GM18519 (cell line): ENCODE measurements at regions not wholly inside any gene's neighbourhood (a gene's known extent, or its start where the extent isn't known, plus 50 kb on each side); places are given as distances from the start of the nearest gene placed in this dataset.
"Not testable (repeated sequence)": the region's sequence is repeated elsewhere in the genome, so short reads cannot be mapped to it uniquely, and the experiment has no call there.

Experiments
- ATAC-seq: cut with Tn5 transposase; IDR thresholded peaks from one replicate; pipeline ENCODE4 v1.9.1; 2021; ENCODE audit warnings: mild to moderate bottlenecking, moderate library complexity; ENCODE audit not compliant: unreplicated experiment, low FRiP score

- no peak for ATAC-seq
These were observed 184.6 kb upstream of the AGTR1 start for GRCh38 chr3:148513096-148513543.

DNA sequence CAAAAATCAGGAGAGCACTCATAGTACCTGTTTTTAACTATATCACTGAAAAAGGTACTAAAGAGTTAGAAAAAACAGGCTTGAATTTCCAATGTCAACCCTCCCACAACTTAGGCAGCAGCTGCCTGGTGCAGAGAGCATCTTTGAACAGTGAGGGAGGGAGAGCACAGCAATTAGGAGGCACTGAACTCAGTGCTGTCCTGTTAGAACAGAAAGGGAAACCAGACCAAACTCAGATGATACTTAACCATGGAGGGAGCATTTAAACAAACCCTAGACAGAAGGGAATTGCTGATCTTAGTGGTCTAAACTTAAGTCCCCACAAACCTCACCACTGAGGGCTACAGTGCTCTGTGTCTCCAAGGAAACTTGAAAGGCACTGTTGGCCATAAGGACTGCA, 179.2 kb upstream of the AGTR1 start:
- no peak for ATAC-seq

DNA sequence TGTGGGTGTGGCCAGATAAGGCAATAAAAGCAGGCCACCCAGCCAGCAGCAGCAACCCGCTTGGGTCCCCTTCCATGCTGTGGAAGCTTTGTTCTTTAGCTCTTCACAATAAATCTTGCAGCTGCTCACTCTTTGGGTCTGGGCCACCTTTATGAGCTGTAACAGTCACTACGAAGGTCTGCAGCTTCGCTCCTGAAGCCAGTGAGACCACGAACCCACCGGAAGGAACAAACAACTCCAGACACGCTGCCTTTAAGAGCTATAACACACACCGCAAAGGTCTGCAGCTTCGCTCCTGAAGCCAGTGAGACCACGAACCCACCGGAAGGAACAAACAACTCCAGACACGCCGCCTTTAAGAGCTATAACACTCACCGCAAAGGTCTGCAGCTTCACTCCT, 172.1 kb upstream of the AGTR1 start:
- ATAC-seq: not testable (repeated sequence)

DNA sequence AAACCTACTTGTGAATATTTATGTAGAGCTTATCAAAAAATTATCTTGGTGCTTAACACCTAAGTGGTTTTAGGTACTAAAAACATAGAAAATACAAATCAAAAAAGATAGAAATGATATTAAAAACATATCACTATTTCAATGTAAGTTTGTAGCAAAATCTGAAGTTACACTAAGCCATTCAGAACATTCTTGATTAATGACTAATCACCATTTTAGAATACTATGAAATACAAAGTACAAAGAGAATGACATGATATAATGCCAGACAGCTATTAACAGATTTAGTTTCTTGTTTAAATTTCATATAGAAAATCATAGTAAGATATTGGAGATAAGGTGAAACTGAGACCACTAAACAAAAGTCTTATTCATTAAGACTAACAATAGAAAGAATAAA, 169.7 kb upstream of the AGTR1 start:
- ATAC-seq: no peak

GRCh38 chr3:148531836-148532235, 165.9 kb upstream of the AGTR1 start:
- no peak for ATAC-seq

GRCh38 chr3:148532326-148532725, 165.4 kb upstream of the AGTR1 start:
- no peak for ATAC-seq

- no peak for ATAC-seq
These were observed 164.9 kb upstream of the AGTR1 start for GRCh38 chr3:148532774-148533173.

DNA sequence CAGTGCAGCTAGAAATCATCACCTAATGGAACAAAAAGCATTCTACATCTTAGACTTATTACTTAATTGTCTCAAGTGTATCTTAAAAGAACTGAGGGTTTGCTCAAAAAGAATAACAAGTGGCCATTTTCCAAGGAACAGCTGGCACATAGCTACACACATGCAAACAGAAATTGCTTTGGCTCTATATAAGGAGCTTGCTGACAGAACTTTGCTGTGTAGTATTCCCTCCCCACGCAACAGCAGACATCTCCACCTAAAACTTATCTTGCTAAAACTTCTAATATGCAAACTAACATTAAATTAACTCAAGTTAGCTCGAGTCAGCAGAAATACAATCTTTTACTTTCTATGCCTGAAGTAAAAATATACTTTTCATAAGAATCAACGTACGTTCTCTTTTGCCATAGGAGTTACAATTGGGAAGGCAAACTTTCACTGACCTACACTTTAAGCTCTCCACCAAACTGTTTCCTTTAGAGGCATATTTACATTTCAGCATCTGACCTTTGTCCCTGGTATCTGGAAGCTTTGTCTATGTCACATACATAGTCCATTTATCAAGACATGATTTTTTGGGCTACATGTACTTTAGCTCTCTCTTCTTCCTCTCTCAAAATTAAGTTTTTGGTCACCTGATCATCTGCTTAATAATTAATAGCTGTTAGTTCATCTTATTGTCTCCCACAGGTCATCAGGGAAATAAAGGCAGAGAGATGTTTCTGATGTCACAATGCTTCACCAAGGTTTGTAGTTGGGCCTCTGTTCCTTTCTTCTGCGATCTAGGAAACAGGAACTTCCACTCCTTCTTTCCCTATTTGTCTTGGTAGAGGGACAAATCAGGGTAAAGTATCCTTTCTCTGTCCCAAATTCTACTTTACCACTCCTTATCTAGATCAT, 163.4 kb upstream of the AGTR1 start:
- ATAC-seq: no peak

DNA sequence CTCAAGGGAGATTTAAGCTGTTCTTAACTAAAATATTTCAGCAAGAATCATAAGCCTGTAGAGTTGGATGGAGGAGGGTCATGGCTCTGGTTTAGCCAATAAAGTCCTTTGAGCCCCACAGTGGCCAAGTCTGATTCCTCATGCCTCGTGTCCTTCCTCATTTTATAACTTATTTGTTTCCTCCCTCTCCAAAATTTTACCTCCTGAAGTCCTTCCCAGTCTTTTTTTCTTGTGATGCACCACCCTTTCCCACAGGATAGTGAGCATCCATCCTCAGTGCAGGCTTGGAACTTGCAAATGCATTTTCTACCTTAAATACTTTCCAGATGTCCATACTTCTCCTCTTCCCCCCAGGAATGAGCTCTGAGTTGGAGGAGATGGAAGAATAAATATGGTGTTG, 162.7 kb upstream of the AGTR1 start:
- ATAC-seq: no peak

DNA sequence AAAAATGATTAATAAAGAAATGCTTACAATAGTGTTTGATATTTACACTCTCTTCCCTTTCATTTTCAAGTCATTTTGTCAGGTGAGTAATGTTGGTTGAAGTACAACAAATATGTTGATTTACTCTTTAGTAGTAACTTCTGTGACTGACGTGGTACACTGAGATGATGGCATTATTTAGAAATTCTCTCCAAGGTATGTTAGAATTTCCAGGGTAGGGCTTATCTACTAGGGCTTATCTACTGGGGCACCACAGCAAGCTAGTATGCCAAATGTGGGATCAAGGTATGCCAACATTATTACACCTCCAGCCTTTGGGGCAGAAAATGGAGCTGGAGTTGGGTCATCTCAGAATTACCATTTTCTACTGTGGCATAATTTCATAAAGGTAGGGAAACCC, 157.4 kb upstream of the AGTR1 start:
- ATAC-seq: no peak

GRCh38 chr3:148540851-148541250, 156.9 kb upstream of the AGTR1 start:
- no peak for ATAC-seq

GRCh38 chr3:148546959-148547358, 150.7 kb upstream of the AGTR1 start:
- no peak for ATAC-seq

DNA sequence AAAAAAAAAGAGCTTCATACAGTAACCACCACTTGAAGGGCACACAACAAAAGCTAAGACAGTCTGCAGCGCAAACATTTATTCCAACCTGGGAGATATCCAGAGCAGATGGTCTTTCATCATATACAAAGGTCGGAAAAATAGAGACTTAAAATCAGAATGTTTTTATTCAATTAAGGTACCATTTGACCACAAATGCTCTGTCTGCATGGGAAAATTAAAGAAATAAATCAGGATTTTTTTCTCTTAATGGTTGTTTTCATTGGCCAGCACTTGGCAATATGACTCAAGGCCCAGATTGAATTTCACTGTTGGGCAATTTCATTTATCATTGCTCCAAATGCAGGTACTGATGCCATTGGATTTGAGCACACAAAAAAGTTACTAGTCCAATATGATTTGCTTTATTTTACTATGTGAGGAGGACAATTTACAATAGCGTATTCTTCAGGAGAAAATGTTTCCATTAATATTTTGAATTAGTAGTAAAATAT, 145.9 kb upstream of the AGTR1 start:
- ATAC-seq: no peak

DNA sequence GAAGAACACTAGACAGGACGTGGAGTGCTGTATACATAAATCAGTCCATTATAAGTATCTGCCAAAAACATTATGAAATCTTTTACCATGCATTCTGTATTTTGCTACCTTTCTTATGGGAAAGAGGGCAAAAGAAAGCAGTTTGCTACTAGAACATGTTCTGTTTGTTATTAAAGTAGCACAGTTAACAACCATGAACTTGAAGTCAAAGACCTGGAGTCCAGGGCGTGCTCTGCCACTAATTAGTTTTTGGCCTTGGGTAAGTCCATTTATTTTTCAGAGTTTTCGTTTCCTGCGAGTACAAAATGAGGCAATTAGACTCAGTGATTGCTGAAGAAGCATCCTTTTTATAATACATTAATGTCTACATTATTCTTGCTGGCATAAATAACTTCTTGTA, 143.3 kb upstream of the AGTR1 start:
- no peak for ATAC-seq

GRCh38 chr3:148556664-148557063, 141.0 kb upstream of the AGTR1 start:
- ATAC-seq: no peak

GRCh38 chr3:148577579-148577978, 120.1 kb upstream of the AGTR1 start:
- ATAC-seq: not testable (repeated sequence)

DNA sequence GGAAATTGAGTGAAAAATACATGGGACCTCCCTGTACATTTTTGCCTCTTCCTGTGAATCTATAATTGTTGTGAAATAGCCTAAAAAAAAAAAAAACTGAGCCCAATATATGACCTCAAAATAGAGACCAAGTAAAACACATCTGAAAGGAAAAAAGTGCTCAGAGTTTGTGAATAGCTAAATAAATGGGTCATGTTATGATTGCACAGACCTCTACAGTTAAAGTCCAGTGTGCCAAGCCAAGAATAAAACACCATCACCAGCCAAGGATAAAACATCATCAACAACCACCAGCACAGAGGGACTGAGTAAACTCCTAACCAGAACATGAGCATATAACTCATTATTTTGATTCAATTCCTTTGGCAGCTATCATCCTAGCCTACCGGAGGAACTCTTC, 115.6 kb upstream of the AGTR1 start:
- no peak for ATAC-seq

DNA sequence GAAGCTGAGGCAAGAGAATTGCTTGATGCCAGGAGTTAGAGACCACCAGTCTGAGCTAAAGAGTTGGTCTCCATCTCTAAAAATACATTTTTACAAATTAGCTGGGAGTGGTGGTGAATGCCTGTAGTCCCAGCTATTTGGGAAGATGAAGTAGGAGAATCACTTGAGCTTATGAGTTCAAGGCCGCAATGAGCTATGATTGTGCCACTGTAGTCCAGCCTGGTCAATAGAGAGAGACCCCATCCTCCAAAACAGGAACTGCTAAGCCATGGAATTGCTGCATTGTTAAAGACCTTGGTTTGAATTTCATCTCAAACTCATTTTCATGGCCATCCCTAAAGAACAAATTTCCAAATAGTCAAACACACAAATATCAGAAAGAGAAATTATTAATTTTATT, 113.9 kb upstream of the AGTR1 start:
- ATAC-seq: no peak

GRCh38 chr3:148584438-148584837, 113.3 kb upstream of the AGTR1 start:
- ATAC-seq: no peak

GRCh38 chr3:148585671-148586379, 111.9 kb upstream of the AGTR1 start:
- no peak for ATAC-seq

DNA sequence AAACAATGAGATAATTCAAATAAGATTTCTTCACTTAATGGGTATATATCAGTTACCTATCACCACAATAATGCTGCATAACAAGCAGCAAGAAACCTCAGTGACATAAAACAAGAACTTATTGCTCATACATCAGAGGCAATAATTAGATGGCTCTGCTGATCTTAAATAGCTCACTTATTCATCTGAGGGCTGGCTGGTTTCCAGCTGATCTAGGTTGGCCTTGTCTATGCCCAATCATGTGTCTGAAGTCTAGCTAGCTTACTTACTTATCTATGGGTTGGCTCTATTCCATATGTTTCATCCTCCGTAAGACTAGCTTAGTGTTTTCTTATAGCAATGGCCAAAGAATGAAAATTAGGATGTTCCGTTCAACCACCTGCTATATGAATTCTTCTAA, 109.4 kb upstream of the AGTR1 start:
- no peak for ATAC-seq

- no peak for ATAC-seq
These were observed 106.2 kb upstream of the AGTR1 start for GRCh38 chr3:148591525-148591924.
